SK-N-SH (cell line): ENCODE measurements at regions not wholly inside any gene's neighbourhood (a gene's known extent, or its start where the extent isn't known, plus 50 kb on each side); places are given as distances from the start of the nearest gene placed in this dataset.

Experiments
- CTCF ChIA-PET: fragments of 300-600, 350-600 bp; formaldehyde crosslinking; extraction: SDS; loops from one replicate; lab custom pipeline; 2021; lab: Yijun Ruan, JAX
- POLR2A ChIA-PET: fragments of 350-600 bp; sonication (Branson Sonifier 250); formaldehyde crosslinking; extraction: SDS; loops from one replicate; lab custom pipeline; 2020; ENCODE audit warnings: antibody characterized with exemption, inconsistent platforms; lab: Yijun Ruan, JAX
- DNase-seq: peaks from one replicate; pipeline ENCODE4 v3.0.0; 2012
- H2AFZ ChIP-seq: fragments of 200-600 bp; sonication (generic); 2 replicates; pipeline ENCODE4 v1.8.1; 2016; ENCODE audit warnings: antibody characterized with exemption, mild to moderate bottlenecking, low read depth
- H3F3A ChIP-seq: fragments of 200-600 bp; sonication (generic); replicated peaks from 2 replicates; pipeline ENCODE3; 2016; ENCODE audit warnings: antibody characterized with exemption, mild to moderate bottlenecking; ENCODE audit not compliant: insufficient read depth
- H3K27ac ChIP-seq, 2 experiments: fragments of 200-500 bp in 1 of 2; fragments of 200-600 bp in 1 of 2; sonication (Bioruptor generic) in 1 of 2; sonication (generic), shearing (Covaris generic) in 1 of 2; 2 replicates each; pipeline versions ENCODE4 v1.5.1 to v1.6.1; 2014 to 2016; ENCODE audit warnings: low read depth in 2 of 2, inconsistent platforms in 1 of 2, low read length in 1 of 2, mild to moderate bottlenecking in 1 of 2, mixed read lengths in 1 of 2
- H3K27me3 ChIP-seq: fragments of 200-600 bp; sonication (generic), shearing (Covaris generic); 2 replicates; pipeline ENCODE4 v1.6.1; 2016; ENCODE audit warnings: mixed run types; ENCODE audit not compliant: insufficient read depth
- H3K36me3 ChIP-seq, 2 experiments: fragments of 200-500 bp in 1 of 2; fragments of 200-600 bp in 1 of 2; sonication (Bioruptor generic) in 1 of 2; sonication (generic) in 1 of 2; replicated peaks in 1 of 2; 2 replicates each; pipeline versions ENCODE3 to v1.5.1; 2014 to 2016; ENCODE audit warnings: low read length in 1 of 2, mild to moderate bottlenecking in 1 of 2; ENCODE audit not compliant: insufficient read depth in 2 of 2, control insufficient read depth in 1 of 2
- H3K4me1 ChIP-seq, 2 experiments: fragments of 200-500 bp in 1 of 2; fragments of 200-600 bp in 1 of 2; sonication (Bioruptor generic) in 1 of 2; sonication (generic), shearing (Covaris generic) in 1 of 2; 2 replicates each; pipeline versions ENCODE4 v1.5.1 to v1.6.1; 2014 to 2016; ENCODE audit warnings: low read depth in 1 of 2, low read length in 1 of 2, mixed run types in 1 of 2; ENCODE audit not compliant: insufficient read depth in 2 of 2, control insufficient read depth in 1 of 2
- H3K4me2 ChIP-seq: fragments of 200-600 bp; sonication (generic), shearing (Covaris generic); 2 replicates; pipeline ENCODE4 v1.6.1; 2017; ENCODE audit warnings: mixed run types
- H3K4me3 ChIP-seq, 2 experiments: fragments of 200-500 bp in 1 of 2; fragments of 200-600 bp in 1 of 2; sonication (Bioruptor generic) in 1 of 2; sonication (generic), shearing (Covaris generic) in 1 of 2; 2 replicates each; pipeline versions ENCODE4 v1.5.1 to v1.8.1; 2014 to 2016; ENCODE audit warnings: low read depth in 2 of 2, inconsistent platforms in 1 of 2, low read length in 1 of 2, mild to moderate bottlenecking in 1 of 2, mixed read lengths in 1 of 2, moderate library complexity in 1 of 2
- H3K79me2 ChIP-seq: fragments of 200-600 bp; sonication (generic); 2 replicates; pipeline ENCODE4 v1.8.1; 2017; ENCODE audit warnings: mild to moderate bottlenecking; ENCODE audit not compliant: insufficient read depth
- H3K9ac ChIP-seq: fragments of 200-600 bp; sonication (generic); 2 replicates; pipeline ENCODE4 v1.6.1; 2017; ENCODE audit warnings: mixed run types
- H3K9me2 ChIP-seq: fragments of 200-600 bp; sonication (generic); 2 replicates; pipeline ENCODE4 v1.6.1; 2017; ENCODE audit warnings: mixed run types
- H3K9me3 ChIP-seq: fragments of 200-600 bp; sonication (generic); 2 replicates; pipeline ENCODE4 v1.6.1; 2017; ENCODE audit warnings: mixed run types, mild to moderate bottlenecking, moderate library complexity
- H4K20me1 ChIP-seq: fragments of 200-600 bp; sonication (generic); 2 replicates; pipeline ENCODE4 v1.6.1; 2017; ENCODE audit warnings: mild to moderate bottlenecking, mixed run types; ENCODE audit not compliant: insufficient read depth
- CHD2 ChIP-seq: fragments of 150-350 bp; IDR thresholded peaks from 2 replicates; pipeline ENCODE4 v1.6.1; 2018; ENCODE audit warnings: low read length; ENCODE audit not compliant: partially characterized antibody
- CTCF ChIP-seq: fragments of 200-600 bp; sonication (generic); IDR thresholded peaks from 2 replicates; pipeline ENCODE4 v1.6.1; 2017; ENCODE audit warnings: antibody characterized with exemption, mild to moderate bottlenecking, moderate library complexity
- EP300 ChIP-seq, 2 experiments: IDR thresholded peaks; 2 replicates each; pipeline versions ENCODE4 v1.4.0 to v1.6.1; 2012; ENCODE audit warnings: borderline replicate concordance in 1 of 2, low read depth in 1 of 2, low read length in 1 of 2
- FOXJ3 ChIP-seq: sonication (generic); formaldehyde crosslinking; IDR thresholded peaks from 2 replicates; pipeline ENCODE4 v1.5.1; 2020; ENCODE audit warnings: mild to moderate bottlenecking, missing genetic modification reagents
- GABPA ChIP-seq: IDR thresholded peaks from 2 replicates; pipeline ENCODE4 v1.4.0; 2012; ENCODE audit warnings: low read depth, mild to moderate bottlenecking
- IRF3 ChIP-seq: fragments of 150-350 bp; IDR thresholded peaks from 2 replicates; pipeline ENCODE4 v1.6.1; 2016; ENCODE audit warnings: mild to moderate bottlenecking, low read depth, low read length
- MEF2A ChIP-seq: IDR thresholded peaks from 2 replicates; pipeline ENCODE4 v1.4.0; 2012; ENCODE audit warnings: low read depth, borderline replicate concordance
- MXI1 ChIP-seq: IDR thresholded peaks from 2 replicates; pipeline ENCODE4 v1.6.1; 2012; ENCODE audit warnings: mild to moderate bottlenecking, low read depth, low read length, improper control_type of control experiment
- RAD21 ChIP-seq: IDR thresholded peaks from 2 replicates; pipeline ENCODE4 v1.6.1; 2012; ENCODE audit warnings: mild to moderate bottlenecking, low read length
- REST ChIP-seq: IDR thresholded peaks from 2 replicates; pipeline ENCODE4 v1.6.1; 2012; ENCODE audit warnings: mild to moderate bottlenecking, low read depth, low read length, moderate library complexity
- RXRA ChIP-seq: IDR thresholded peaks from 2 replicates; pipeline ENCODE4 v1.4.0; 2012; ENCODE audit warnings: low read depth, mild to moderate bottlenecking, borderline replicate concordance
- TAF1 ChIP-seq: IDR thresholded peaks from 2 replicates; pipeline ENCODE4 v1.6.1; 2012; ENCODE audit warnings: low read depth, mild to moderate bottlenecking, low read length, moderate library complexity, borderline replicate concordance
- TCF12 ChIP-seq: IDR thresholded peaks from 2 replicates; pipeline ENCODE4 v1.4.0; 2012
- TEAD4 ChIP-seq: IDR thresholded peaks from 2 replicates; pipeline ENCODE4 v1.4.0; 2012; ENCODE audit warnings: mild to moderate bottlenecking, borderline replicate concordance; ENCODE audit not compliant: insufficient read depth
- USF1 ChIP-seq: IDR thresholded peaks from 2 replicates; pipeline ENCODE4 v1.4.0; 2012; ENCODE audit warnings: low read depth, borderline replicate concordance
- USF2 ChIP-seq: fragments of 150-350 bp; IDR thresholded peaks from 2 replicates; pipeline ENCODE4 v1.6.1; 2017; ENCODE audit warnings: antibody characterized with exemption, low read length, low read depth, borderline replicate concordance
- YY1 ChIP-seq: IDR thresholded peaks from 2 replicates; pipeline ENCODE4 v1.4.0; 2012; ENCODE audit warnings: low read depth, mild to moderate bottlenecking
- WGBS: methylation state at CpG from one replicate; pipeline ENCODE4 v1.1.6; 2017; ENCODE audit warnings: low lambda C conversion rate; 5-methylcytosine and 5-hydroxymethylcytosine counted together

GRCh38 chr5:167014401-167015056 lies 1276.9 kb upstream of the WWC1 start:
- no peak for TF ChIP-seq MXI1
- TF ChIP-seq TAF1, result no peak
- no peak for TF ChIP-seq MEF2A
- TF ChIP-seq EP300 (IDR thresholded peaks at IDR 0.05; ENCODE audit: borderline replicate concordance in 1 of 2, low read depth in 1 of 2, low read length in 1 of 2), result no peak
- TF ChIP-seq USF2, result no peak
- no peak for TF ChIP-seq FOXJ3 (CRISPR knock-in tag)
- TF ChIP-seq TCF12, result no peak
- no peak for TF ChIP-seq CTCF
- TF ChIP-seq IRF3, result no peak
- no peak for TF ChIP-seq GABPA
- TF ChIP-seq RXRA, result no peak
- TF ChIP-seq REST, result no peak
- TF ChIP-seq RAD21, result no peak
- TF ChIP-seq YY1, result no peak
- TF ChIP-seq TEAD4, result no peak
- TF ChIP-seq CHD2, result no peak
- TF ChIP-seq USF1, result no peak
- Histone ChIP-seq H3K27ac (no peak overlapping the region), H3F3A (no peaks in the 10 kb centered on the region), H4K20me1 (no peaks in the 10 kb centered on the region), H3K27me3 (no peaks in the 10 kb centered on the region), H3K4me3 (no peak overlapping the region), H3K9me3 (no peaks in the 10 kb centered on the region), H2AFZ (no peak overlapping the region), H3K9ac (no peak overlapping the region), H3K4me1 (no peaks in the 10 kb centered on the region; a peak in 1 of 4 replicates), H3K4me2 (no peak overlapping the region), H3K79me2 (no peaks in the 10 kb centered on the region), H3K36me3 (no peaks in the 10 kb centered on the region), H3K9me2 (no peaks in the 10 kb centered on the region)
- WGBS, result 12% methylated on average over 5 of the region's 5 CpGs
- peak; percentile 7 for DNase-seq
- ChIA-PET POLR2A (no interaction called here), CTCF (interaction anchor here (1.0 kb wide), 1 partner anchor 13 kb away, joined by 3 read pairs; no protein-coding TSS in a partner anchor)
